Kasumi-1 (cell line): ENCODE measurements at regions not wholly inside any gene's neighbourhood (a gene's known extent, or its start where the extent isn't known, plus 50 kb on each side); places are given as distances from the start of the nearest gene placed in this dataset.
A peak's percentile ranks its signal among the peaks of the same experiment; 100 is the strongest.
"Not testable (repeated sequence)": the region's sequence is repeated elsewhere in the genome, so short reads cannot be mapped to it uniquely, and the experiment has no call there.

Source experiments
- DNase-seq, 2 experiments: peaks; one replicate each; lab custom pipeline; 2025; lab: John Stamatoyannopoulos, UW

- no peak for DNase-seq
Measured at GRCh38 chr4:161329852-161330251, 833.9 kb downstream of the FSTL5 start.

GRCh38 chr4:161321706-161322105, 842.1 kb downstream of the FSTL5 start:
- no peak for DNase-seq

DNA sequence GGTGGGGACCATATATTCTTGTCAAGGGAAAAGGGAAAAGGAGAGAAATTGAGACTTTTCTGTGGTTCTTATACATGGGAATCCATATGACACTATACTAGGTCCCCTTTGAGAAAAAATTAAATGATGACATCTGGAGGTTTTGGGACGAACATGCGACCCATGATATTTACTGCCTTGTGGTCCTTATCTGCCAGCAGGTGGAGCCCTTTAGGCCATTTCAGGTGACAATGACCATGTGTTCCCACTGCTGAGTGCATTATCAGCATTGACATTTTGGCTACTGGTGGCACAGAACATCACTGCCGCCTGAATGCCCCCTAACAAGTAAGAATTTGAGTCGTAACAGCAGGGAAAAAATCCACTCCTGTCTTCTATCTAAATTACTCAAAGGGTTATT, 843.4 kb downstream of the FSTL5 start:
- peak; percentile 47 to 49 for DNase-seq

DNA sequence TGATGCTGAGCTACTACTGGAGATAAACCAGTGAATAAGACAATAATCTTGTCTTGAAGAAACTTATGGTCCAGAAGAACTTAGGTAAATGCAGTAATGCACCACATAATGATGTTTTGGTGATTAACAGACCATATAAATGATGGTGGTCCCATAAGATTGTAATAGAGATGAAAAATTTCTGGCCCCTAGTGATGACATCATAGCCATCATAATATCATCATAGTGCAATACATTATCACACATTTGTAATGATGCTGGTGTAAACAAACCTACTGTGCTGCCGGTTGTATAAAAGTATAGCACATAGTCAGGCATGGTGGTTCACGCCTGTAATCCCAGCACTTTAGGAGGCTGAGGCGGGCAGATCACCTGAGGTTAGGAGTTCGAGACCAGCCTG, 846.8 kb downstream of the FSTL5 start:
- no peak for DNase-seq

DNA sequence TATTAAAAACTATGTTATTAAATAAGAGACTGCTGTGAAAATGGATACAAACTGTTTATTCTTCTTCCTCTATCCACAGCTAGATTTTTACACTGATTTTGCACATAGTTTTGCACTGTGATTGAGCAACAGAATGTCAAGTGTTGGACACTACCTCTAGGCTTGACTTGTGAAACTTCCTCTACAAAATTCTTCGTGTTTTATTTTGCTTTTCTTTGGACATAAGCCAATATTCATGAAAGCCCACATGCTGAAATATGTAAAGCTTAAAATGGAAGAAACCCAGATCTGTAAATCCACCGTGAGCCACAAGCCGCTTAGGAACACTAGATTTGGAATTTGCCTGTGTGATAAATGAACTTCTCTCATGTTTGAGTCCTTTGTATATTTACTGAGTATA, 849.4 kb downstream of the FSTL5 start:
- no peak for DNase-seq

- no peak for DNase-seq
Measured at GRCh38 chr4:161303551-161303950, 860.2 kb downstream of the FSTL5 start.

DNA sequence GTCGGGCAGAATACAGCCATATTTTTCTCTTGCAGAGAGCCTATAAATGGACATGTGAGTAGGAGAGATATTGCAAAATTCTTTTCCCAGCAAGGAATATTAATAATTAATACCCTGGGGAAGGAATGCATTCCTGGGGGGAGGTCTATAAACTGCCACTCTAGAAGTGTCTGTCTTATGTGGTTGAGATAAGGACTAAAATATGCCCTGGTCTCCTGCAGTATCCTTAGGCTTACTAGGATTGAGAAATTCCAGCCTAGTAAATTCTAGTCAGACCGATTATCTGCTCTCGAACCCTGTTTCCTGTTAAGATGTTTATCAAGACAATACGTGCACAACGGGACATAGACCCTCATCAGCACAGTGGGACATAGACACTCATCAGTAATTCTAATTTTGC, 872.6 kb downstream of the FSTL5 start:
- no peak for DNase-seq

- DNase-seq, result no peak
Measured at GRCh38 chr4:161287678-161288352, 876.0 kb downstream of the FSTL5 start.

GRCh38 chr4:161285461-161285860, 878.3 kb downstream of the FSTL5 start:
- DNase-seq, result no peak

DNA sequence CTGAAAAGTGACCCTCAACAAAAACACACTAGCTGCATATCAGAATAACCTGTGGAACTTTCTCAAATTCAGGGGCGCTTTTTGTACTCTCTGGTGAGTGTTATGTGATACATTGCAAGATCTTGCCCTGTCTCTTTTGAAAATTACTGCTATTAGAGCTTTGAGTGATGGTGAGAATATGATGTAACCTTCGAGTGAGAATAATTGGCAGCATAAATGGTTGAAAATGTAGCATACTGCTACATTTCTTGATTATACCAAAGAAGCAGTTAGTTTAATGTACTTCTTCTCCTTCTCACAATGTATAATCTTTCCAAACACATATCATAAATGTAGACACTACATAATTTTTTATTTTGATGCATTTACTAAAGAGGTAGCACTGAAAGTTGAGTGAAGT, 882.9 kb downstream of the FSTL5 start:
- no peak for DNase-seq

GRCh38 chr4:161279095-161279494, 884.7 kb downstream of the FSTL5 start:
- no peak for DNase-seq

GRCh38 chr4:161277150-161277787, 886.5 kb downstream of the FSTL5 start:
- not testable (repeated sequence) for DNase-seq

DNA sequence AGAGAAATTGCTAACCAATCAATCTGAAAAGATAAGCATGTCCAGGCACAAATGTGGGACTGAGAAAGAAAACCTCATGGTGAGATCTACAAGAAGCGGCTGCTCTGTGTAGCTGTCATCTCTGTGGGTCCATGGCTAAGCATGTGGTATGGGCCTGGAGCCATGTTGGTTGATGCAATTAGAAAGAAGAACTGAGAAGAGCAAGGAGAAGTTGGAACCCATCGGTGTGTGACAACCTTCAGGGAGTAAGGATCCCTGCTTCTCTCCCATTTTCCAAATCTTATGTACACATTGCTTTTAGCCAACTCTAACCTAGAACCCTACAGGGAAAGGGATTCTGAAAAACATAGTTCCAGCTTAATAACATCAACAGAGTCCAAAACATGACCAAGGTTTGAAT, 890.2 kb downstream of the FSTL5 start:
- DNase-seq, result no peak

DNA sequence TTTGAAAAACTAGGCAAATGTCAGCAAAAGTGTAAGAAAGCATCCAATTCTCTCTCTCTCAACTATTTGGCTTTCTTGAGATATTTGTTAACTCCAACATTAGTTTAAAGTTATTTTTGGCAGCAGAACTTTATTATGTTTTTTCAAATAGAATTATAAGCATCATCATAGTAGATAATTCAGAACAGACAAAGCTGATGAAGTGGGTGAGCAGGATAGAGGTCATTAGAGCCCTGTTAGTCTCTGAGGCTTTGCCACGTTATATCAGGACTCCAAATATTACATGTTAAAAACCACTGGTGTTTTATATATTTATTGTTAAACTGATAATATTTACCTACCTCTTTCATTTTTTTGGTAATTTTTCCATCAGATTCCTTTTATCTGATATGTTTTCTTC, 903.0 kb downstream of the FSTL5 start:
- DNase-seq, result no peak

DNA sequence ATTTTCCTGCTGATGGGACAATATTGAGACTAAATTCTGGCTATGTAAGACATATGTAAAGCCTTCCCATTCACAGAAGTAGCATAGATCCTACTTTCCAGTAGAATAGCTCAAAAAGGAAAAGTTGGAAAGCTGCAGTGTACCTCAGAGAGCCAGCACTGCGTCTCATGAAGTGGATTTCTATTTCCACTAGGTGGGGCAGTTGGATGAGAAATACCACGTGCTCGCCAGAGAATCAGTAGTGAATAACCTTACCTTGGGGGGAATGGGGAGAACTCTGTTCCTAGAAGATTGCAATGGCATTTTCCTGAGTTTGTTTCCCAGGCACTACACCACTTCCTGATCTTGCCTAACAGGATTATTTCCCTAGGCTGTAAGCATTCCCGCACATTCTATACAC, 907.1 kb downstream of the FSTL5 start:
- peak in 1 of 2 experiments; percentile 7 for DNase-seq

- DNase-seq, result no peak
Measured at GRCh38 chr4:161256172-161256571, 907.6 kb downstream of the FSTL5 start.

- DNase-seq, result no peak
Measured at GRCh38 chr4:161254375-161254774, 909.4 kb downstream of the FSTL5 start.

DNA sequence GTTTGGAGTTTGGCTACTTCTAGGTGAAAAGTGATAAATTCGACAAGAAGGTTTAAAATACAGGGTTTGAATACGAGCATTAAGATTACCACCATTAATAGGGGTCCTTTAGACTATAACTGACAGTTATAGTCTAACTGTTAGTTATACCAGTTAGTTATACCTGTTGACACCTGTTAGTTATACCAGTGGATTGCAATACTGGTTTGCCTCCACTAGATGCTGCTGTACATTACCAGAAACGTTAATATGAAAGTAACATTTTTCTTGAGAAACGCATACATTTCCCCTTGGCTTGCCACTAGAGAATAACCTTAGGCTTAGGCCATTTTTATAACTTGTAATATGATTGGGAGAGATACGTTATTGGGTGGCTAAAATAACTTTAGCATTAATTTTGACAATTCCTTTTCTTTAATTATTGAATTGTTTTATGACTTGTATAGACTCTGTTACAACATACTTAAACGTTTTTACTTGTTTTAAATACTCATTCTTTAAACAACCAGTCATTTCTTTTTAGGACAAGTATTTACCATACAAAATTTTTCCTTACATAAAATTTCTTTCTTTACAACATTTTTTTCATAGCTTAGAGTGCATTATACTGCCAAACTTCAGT, 911.2 kb downstream of the FSTL5 start:
- DNase-seq, result peak; percentile 8 to 38

- no peak for DNase-seq
Measured at GRCh38 chr4:161249779-161250440, 913.9 kb downstream of the FSTL5 start.

DNA sequence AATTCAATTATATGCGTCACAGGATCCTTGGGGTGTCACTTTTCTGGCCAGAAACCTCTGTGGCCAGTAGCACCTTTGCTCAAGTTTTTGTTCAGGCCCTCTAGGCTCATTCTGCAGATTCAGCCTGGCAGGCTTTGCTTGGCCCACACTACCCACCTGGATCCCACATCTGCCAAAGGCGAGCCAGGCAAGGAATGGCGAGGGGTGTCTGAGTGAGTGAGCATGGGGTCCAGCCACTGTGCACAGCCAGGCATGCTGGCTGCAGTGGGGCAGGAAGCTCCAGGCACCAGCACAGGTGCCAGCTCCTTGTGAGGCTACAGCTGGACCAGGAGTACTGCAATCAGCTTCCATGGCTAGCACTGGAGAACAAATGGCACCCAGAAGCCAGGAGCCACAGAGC, 914.9 kb downstream of the FSTL5 start:
- DNase-seq, result no peak

DNA sequence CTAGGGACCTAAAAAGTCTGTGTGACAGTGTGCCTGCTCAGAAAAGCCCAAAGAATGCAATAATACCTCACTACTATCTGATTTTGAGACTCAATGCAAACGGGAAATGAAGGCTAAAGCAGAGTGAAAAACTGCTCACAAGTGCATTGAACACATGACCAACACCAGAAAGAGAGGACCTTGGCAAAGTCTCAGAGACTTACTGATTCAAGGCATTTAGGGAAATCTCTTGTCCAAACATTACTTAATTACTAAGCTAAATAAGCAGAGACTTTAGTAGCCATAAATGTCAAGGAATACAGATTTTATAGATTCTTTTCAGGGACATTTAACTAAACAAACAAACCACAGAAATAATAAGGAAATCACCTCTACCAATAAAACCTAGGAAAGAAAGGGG, 916.0 kb downstream of the FSTL5 start:
- DNase-seq, result no peak

- DNase-seq, result no peak
Measured at GRCh38 chr4:161238033-161238432, 925.8 kb downstream of the FSTL5 start.

DNA sequence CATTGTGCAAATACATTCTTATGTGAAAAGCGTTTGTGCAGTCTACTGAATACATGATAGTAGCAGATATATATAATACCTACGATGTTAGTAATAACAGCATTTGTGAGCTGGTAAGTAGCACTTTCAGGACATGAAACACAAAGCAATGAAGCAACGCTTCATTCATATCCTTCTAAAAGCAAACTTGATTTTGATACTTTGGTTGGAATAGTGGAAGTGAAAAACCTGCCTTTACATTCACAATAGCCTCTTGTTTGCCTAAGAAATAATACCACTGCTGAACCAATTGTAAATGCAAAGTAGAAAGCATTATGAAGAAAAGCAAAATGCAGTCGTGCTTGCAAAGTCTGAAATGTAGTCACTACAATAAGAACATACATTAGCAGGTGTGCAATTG, 926.3 kb downstream of the FSTL5 start:
- DNase-seq, result no peak
